Body of pancreas (tissue), 4 donors: ENCODE measurements at regions not wholly inside any gene's neighbourhood (a gene's known extent, or its start where the extent isn't known, plus 50 kb on each side); places are given as distances from the start of the nearest gene placed in this dataset.

Experiments
- ATAC-seq: fragments of 150-250 bp; one replicate; pipeline ENCODE4 v1.9.1; 2016
- DNase-seq, 4 donors: peaks; one replicate each; pipeline ENCODE4 v3.0.0-alpha.2; 2019
- H3K27ac ChIP-seq, 4 donors: fragments of 200-600 bp; sonication (generic); 1 replicate in 3 of 4; 2 replicates in 1 of 4; pipeline versions ENCODE4 v1.5.1 to v1.6.1; 2016 to 2019; ENCODE audit warnings: mild to moderate bottlenecking in 1 of 4, mixed read lengths in 1 of 4, moderate library complexity in 1 of 4
- H3K27me3 ChIP-seq, 2 donors: fragments of 200-600 bp; sonication (generic); one replicate each; pipeline ENCODE4 v1.6.0; 2016; ENCODE audit warnings: mild to moderate bottlenecking in 1 of 2
- H3K36me3 ChIP-seq, 2 donors: fragments of 200-600 bp; sonication (generic); replicated peaks in 1 of 2; 2 replicates each; pipeline ENCODE4 v1.5.1; 2016; ENCODE audit warnings: low read depth in 2 of 2; ENCODE audit not compliant: insufficient read depth in 1 of 2
- H3K4me1 ChIP-seq: fragments of 200-600 bp; sonication (generic); one replicate; pipeline ENCODE4 v1.6.0; 2016
- H3K4me3 ChIP-seq, 2 donors: fragments of 200-600 bp; sonication (generic); 1 replicate in 1 of 2; 2 replicates in 1 of 2; pipeline ENCODE4 v1.5.1; 2016 to 2019
- H3K9me3 ChIP-seq, 3 donors: fragments of 200-600 bp; sonication (generic); 1 replicate in 2 of 3; 2 replicates in 1 of 3; pipeline ENCODE4 v1.5.1; 2016
- CTCF ChIP-seq, 7 experiments: fragments of 450-650 bp in 4 of 7; fragments of 200-600 bp in 3 of 7; sonication (generic) in 3 of 7; IDR thresholded peaks; one replicate each; pipeline ENCODE4 v1.5.1; 2016 to 2019; ENCODE audit warnings: antibody characterized with exemption in 7 of 7
- POLR2A ChIP-seq, 3 donors: fragments of 450-650 bp; IDR thresholded peaks; one replicate each; pipeline ENCODE4 v1.6.1; 2016; ENCODE audit warnings: antibody characterized with exemption in 3 of 3, mild to moderate bottlenecking in 2 of 3
- WGBS, 2 donors: methylation state at CpG; one replicate each; pipeline ENCODE4 v1.1.5; 2017; 5-methylcytosine and 5-hydroxymethylcytosine counted together
- intact Hi-C: fragments of 100-400 bp; cut with DNase I; formaldehyde crosslinking; loops from one replicate; pipeline ENCODE4 v1.15.1; 2023

DNA sequence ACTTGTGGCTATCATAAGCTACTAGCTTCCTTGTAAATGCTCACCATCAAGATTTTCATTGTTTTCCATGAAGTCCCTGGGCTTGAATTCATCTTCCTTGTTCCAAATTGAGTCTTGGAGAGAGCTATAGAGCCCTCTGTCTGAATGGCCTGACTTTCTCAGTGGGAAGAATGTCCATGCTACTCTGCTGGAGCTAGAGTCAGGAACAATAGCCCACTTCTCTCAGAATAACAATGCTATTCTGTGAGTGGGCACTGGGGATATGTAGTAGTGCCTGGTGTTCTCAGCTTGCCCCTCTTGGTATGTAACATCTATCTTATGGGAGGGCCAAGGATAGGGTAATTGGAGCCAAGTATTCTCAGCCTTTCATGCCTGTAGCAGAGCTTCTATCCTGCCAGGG, 127.6 kb upstream of the TRHDE start:
- Histone ChIP-seq H3K27ac (no peak overlapping the region), H3K36me3 (no peaks in the 10 kb centered on the region), H3K4me1 (no peaks in the 10 kb centered on the region), H3K4me3 (no peak overlapping the region), H3K9me3 (no peaks in the 10 kb centered on the region), H3K27me3 (no peaks in the 10 kb centered on the region)
- no peak for TF ChIP-seq POLR2A (IDR thresholded peaks at IDR 0.05)
- TF ChIP-seq CTCF (IDR thresholded peaks at IDR 0.05): no peak
- DNase-seq (no peak), ATAC-seq (no peak)
- intact Hi-C loops: no loop called here

- intact Hi-C loops: no loop called here
- WGBS, 2 donors: 42 to 57% methylated on average over 12 of the region's 12 CpGs
- H3K9me3 ChIP-seq: no peaks in the 10 kb centered on the region
- H3K36me3 ChIP-seq: no peaks in the 10 kb centered on the region
- H3K27ac ChIP-seq: no peak overlapping the region
- H3K4me3 ChIP-seq: no peak overlapping the region
- ATAC-seq: no peak
- H3K27me3 ChIP-seq: no peaks in the 10 kb centered on the region
- TF ChIP-seq CTCF (IDR thresholded peaks at IDR 0.05) (no peak), POLR2A (IDR thresholded peaks at IDR 0.05) (no peak)
- no peak for DNase-seq
- H3K4me1 ChIP-seq: no peaks in the 10 kb centered on the region
These were observed 125.7 kb upstream of the TRHDE start for GRCh38 chr12:72146495-72146894.

GRCh38 chr12:72148709-72149108, 123.5 kb upstream of the TRHDE start:
- H3K4me3 ChIP-seq: no peak overlapping the region
- WGBS, 2 donors: 43 to 47% methylated on average over 3 of the region's 3 CpGs
- ATAC-seq: no peak
- no peaks in the 10 kb centered on the region for H3K9me3 ChIP-seq
- H3K27me3 ChIP-seq: no peaks in the 10 kb centered on the region
- no peak for DNase-seq
- no peaks in the 10 kb centered on the region for H3K36me3 ChIP-seq
- H3K27ac ChIP-seq: no peak overlapping the region
- TF ChIP-seq POLR2A (IDR thresholded peaks at IDR 0.05): no peak
- no peak for TF ChIP-seq CTCF (IDR thresholded peaks at IDR 0.05)
- H3K4me1 ChIP-seq: no peaks in the 10 kb centered on the region
- intact Hi-C loops: no loop called here

GRCh38 chr12:72162875-72163274, 109.3 kb upstream of the TRHDE start:
- Histone ChIP-seq H3K9me3 (no peaks in the 10 kb centered on the region), H3K36me3 (no peaks in the 10 kb centered on the region), H3K27ac (no peak overlapping the region), H3K4me3 (no peak overlapping the region), H3K27me3 (no peaks in the 10 kb centered on the region), H3K4me1 (no peaks in the 10 kb centered on the region)
- ATAC-seq (no peak), DNase-seq (no peak)
- intact Hi-C loops: no loop called here
- TF ChIP-seq CTCF (IDR thresholded peaks at IDR 0.05) (no peak), POLR2A (IDR thresholded peaks at IDR 0.05) (no peak)
- WGBS, 2 donors: 72 to 75% methylated on average over 2 of the region's 2 CpGs

GRCh38 chr12:72168851-72169250, 103.3 kb upstream of the TRHDE start:
- Histone ChIP-seq H3K36me3 (no peaks in the 10 kb centered on the region), H3K27ac (no peak overlapping the region), H3K4me1 (no peaks in the 10 kb centered on the region), H3K9me3 (no peaks in the 10 kb centered on the region), H3K27me3 (no peaks in the 10 kb centered on the region), H3K4me3 (no peak overlapping the region)
- intact Hi-C loops: no loop called here
- ATAC-seq (no peak), DNase-seq (no peak)
- TF ChIP-seq CTCF (IDR thresholded peaks at IDR 0.05) (no peak), POLR2A (IDR thresholded peaks at IDR 0.05) (no peak)
